DOHH2 (cell line): ENCODE measurements at regions not wholly inside any gene's neighbourhood (a gene's known extent, or its start where the extent isn't known, plus 50 kb on each side); places are given as distances from the start of the nearest gene placed in this dataset.
"Not testable (repeated sequence)": the region's sequence is repeated elsewhere in the genome, so short reads cannot be mapped to it uniquely, and the experiment has no call there.

Experiments used
- H3F3A ChIP-seq: fragments of 200-600 bp; sonication (generic), shearing (Covaris generic); 2 replicates; pipeline ENCODE4 v1.6.0; 2016; ENCODE audit warnings: antibody characterized with exemption, mild to moderate bottlenecking; ENCODE audit not compliant: control insufficient read depth, insufficient read depth
- H3K27ac ChIP-seq: fragments of 200-600 bp; sonication (generic); 2 replicates; pipeline ENCODE4 v1.5.1; 2014; ENCODE audit warnings: low read depth, mild to moderate bottlenecking, low read length, moderate library complexity
- H3K27me3 ChIP-seq: fragments of 200-600 bp; sonication (generic); 2 replicates; pipeline ENCODE4 v1.6.1; 2014; ENCODE audit warnings: mild to moderate bottlenecking, low read length, mixed read lengths; ENCODE audit not compliant: control insufficient read depth
- H3K36me3 ChIP-seq: fragments of 200-600 bp; sonication (generic); 2 replicates; pipeline ENCODE4 v1.6.1; 2014; ENCODE audit warnings: mild to moderate bottlenecking, low read length, moderate library complexity, mixed read lengths; ENCODE audit not compliant: control insufficient read depth
- H3K4me1 ChIP-seq: fragments of 200-600 bp; sonication (generic); 2 replicates; pipeline ENCODE4 v1.6.1; 2014; ENCODE audit warnings: mild to moderate bottlenecking, low read length, mixed read lengths; ENCODE audit not compliant: control insufficient read depth
- H3K4me2 ChIP-seq: fragments of 200-600 bp; sonication (generic); 2 replicates; pipeline ENCODE4 v1.6.0; 2014; ENCODE audit warnings: mild to moderate bottlenecking, low read length, moderate library complexity
- H3K4me3 ChIP-seq: fragments of 200-600 bp; sonication (generic); 2 replicates; pipeline ENCODE4 v1.5.1; 2014; ENCODE audit warnings: mild to moderate bottlenecking, low read length, mixed read lengths
- H3K79me2 ChIP-seq: fragments of 200-600 bp; sonication (generic); 2 replicates; pipeline ENCODE4 v1.6.1; 2014; ENCODE audit warnings: mild to moderate bottlenecking, low read length, mixed read lengths; ENCODE audit not compliant: control insufficient read depth
- H3K9me2 ChIP-seq: fragments of 200-600 bp; sonication (generic); replicated peaks from 2 replicates; pipeline ENCODE4 v1.6.1; 2014; ENCODE audit warnings: mild to moderate bottlenecking, low read length, mixed read lengths; ENCODE audit not compliant: control insufficient read depth
- H3K9me3 ChIP-seq: fragments of 200-600 bp; sonication (generic); 2 replicates; pipeline ENCODE4 v1.6.1; 2014; ENCODE audit warnings: antibody characterized with exemption, low read length, mixed read lengths; ENCODE audit not compliant: control insufficient read depth, insufficient read depth
- H4K20me1 ChIP-seq: fragments of 200-600 bp; sonication (generic); 2 replicates; pipeline ENCODE4 v1.6.0; 2014; ENCODE audit warnings: low read depth, mild to moderate bottlenecking, antibody characterized with exemption, low read length, moderate library complexity; ENCODE audit not compliant: control insufficient read depth, insufficient read depth
- EZH2phosphoT487 ChIP-seq: fragments of 200-600 bp; sonication (generic); IDR thresholded peaks from 2 replicates; pipeline ENCODE4 v1.6.1; 2017; ENCODE audit warnings: borderline replicate concordance, mild to moderate bottlenecking, antibody characterized with exemption, low read length, moderate library complexity, mixed read lengths
- TF ChIP-seq, protein P1 (sequence below): fragments of 200-600 bp; sonication (generic); IDR thresholded peaks from one replicate; pipeline ENCODE4 v1.5.1; 2014; ENCODE audit warnings: antibody characterized with exemption, mild to moderate bottlenecking, low read depth, low read length; ENCODE audit not compliant: poor library complexity, severe bottlenecking

DNA sequence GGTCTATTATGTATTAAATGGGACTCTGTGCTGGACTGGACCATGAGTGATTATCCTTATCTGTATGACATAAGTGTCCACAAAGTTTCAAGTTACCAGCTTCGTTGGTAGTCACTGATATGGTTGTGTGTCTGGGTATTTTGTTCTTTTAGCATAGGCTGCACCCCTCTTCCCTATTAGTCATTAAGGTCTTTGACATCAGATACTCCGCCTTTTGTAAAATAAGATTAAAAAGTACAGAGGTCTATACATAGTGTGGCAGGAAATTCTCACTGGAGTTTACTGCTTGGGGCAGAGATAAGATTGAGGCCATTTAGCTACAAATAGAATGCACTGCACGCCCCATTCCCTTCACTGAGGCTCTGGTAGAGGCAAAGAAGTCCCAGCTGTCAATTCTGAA is 99.4 kb downstream of the TMEM215 start:
- H3K36me3 ChIP-seq: no peaks in the 10 kb centered on the region
- H3F3A ChIP-seq: no peaks in the 10 kb centered on the region
- H3K27me3 ChIP-seq: no peaks in the 10 kb centered on the region
- TF ChIP-seq EZH2phosphoT487: no peak
- TF ChIP-seq, protein P1, sequence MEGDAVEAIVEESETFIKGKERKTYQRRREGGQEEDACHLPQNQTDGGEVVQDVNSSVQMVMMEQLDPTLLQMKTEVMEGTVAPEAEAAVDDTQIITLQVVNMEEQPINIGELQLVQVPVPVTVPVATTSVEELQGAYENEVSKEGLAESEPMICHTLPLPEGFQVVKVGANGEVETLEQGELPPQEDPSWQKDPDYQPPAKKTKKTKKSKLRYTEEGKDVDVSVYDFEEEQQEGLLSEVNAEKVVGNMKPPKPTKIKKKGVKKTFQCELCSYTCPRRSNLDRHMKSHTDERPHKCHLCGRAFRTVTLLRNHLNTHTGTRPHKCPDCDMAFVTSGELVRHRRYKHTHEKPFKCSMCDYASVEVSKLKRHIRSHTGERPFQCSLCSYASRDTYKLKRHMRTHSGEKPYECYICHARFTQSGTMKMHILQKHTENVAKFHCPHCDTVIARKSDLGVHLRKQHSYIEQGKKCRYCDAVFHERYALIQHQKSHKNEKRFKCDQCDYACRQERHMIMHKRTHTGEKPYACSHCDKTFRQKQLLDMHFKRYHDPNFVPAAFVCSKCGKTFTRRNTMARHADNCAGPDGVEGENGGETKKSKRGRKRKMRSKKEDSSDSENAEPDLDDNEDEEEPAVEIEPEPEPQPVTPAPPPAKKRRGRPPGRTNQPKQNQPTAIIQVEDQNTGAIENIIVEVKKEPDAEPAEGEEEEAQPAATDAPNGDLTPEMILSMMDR: no peak
- H3K79me2 ChIP-seq: no peaks in the 10 kb centered on the region
- no peaks in the 10 kb centered on the region for H3K9me3 ChIP-seq
- no peaks in the 10 kb centered on the region for H4K20me1 ChIP-seq
- H3K27ac ChIP-seq: no peak overlapping the region
- H3K4me1 ChIP-seq: peaks cover 8% of the 10 kb centered on the region
- no peak overlapping the region for H3K4me3 ChIP-seq
- H3K4me2 ChIP-seq: no peak overlapping the region
- H3K9me2 ChIP-seq: no peaks in the 10 kb centered on the region

DNA sequence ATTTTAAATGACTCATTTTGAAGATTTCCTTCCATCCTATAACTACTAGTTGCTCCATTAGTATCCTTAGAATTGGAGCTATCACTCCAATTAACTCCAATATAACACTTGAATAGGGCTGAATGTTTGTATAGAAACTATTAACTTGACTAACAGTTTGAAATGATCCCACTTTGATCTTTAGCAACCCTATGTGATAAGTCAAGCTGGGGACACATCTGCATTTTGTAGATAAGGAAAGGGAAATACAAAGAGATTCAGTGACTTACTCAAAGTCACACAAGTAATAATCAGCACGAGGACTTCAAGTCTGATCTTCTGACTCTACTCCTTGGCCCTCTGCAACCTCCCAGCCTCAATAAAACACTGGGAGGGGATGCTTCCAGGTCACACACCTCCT is 101.1 kb downstream of the TMEM215 start:
- no peak overlapping the region for H3K27ac ChIP-seq
- TF ChIP-seq, protein P1: no peak
- no peak for TF ChIP-seq EZH2phosphoT487
- H3K4me1 ChIP-seq: no peaks in the 10 kb centered on the region

DNA sequence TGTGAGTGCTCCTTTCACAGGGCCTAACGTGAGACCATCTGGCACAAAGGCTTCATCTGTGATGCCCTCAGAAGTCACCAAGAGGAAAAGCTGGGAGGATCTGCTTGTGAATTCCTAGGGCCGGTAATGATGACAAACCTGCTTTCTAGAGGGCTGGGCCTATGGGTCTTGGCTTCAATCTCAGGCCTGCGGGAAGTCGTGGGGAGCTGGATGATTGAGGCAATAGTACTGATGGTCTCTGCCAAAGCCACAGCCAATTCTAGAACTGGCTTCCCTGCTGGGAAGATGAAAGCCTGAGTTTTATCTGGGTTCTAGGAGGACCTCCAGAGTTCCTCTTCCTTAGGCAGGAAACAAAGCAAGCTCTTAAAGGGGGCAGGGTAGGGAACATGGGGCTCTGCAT is 102.7 kb downstream of the TMEM215 start:
- H3K9me2 ChIP-seq: no peaks in the 10 kb centered on the region
- H3K36me3 ChIP-seq: no peaks in the 10 kb centered on the region
- no peak overlapping the region for H3K4me2 ChIP-seq
- H4K20me1 ChIP-seq: no peaks in the 10 kb centered on the region
- H3K4me3 ChIP-seq: no peak overlapping the region
- no peak overlapping the region for H3K27ac ChIP-seq
- H3K9me3 ChIP-seq: no peaks in the 10 kb centered on the region
- no peaks in the 10 kb centered on the region for H3K27me3 ChIP-seq
- H3K79me2 ChIP-seq: no peaks in the 10 kb centered on the region
- TF ChIP-seq, protein P1: no peak
- TF ChIP-seq EZH2phosphoT487: no peak
- no peaks in the 10 kb centered on the region for H3K4me1 ChIP-seq
- no peaks in the 10 kb centered on the region for H3F3A ChIP-seq

More for the DNA sequence above, 101.1 kb downstream of the TMEM215 start:
- Histone ChIP-seq H3F3A (no peaks in the 10 kb centered on the region), H4K20me1 (no peaks in the 10 kb centered on the region), H3K27me3 (no peaks in the 10 kb centered on the region), H3K9me3 (no peaks in the 10 kb centered on the region), H3K9me2 (no peaks in the 10 kb centered on the region), H3K79me2 (no peaks in the 10 kb centered on the region), H3K4me3 (no peak overlapping the region), H3K36me3 (no peaks in the 10 kb centered on the region), H3K4me2 (no peak overlapping the region)

DNA sequence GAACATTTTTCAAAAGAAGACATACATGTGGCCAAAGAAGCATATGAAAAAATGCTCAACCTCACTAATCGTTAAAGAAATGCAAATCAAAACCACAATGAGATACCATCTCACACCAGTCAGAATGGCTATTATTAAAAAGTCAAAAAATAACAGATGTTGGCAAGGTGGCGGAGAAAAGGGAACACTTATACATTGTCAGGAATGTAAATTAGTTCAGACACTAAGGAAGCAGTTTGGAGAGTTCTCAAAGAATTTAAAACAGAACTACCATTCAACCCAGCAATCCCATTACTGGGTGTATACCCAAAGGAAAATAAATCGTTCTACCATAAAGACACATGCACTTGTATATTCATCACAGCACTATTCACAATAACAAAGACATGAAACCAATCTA is 106.9 kb downstream of the APTX start:
- not testable (repeated sequence) for H3K36me3 ChIP-seq, H3K79me2 ChIP-seq, H3K9me3 ChIP-seq, H3K4me1 ChIP-seq, H3K4me2 ChIP-seq, H4K20me1 ChIP-seq, H3K4me3 ChIP-seq, H3K27me3 ChIP-seq, H3F3A ChIP-seq, H3K9me2 ChIP-seq, H3K27ac ChIP-seq
